Stimulated activated naive CD4-positive, alpha-beta T cell (primary cell): ENCODE measurements at regions not wholly inside any gene's neighbourhood (a gene's known extent, or its start where the extent isn't known, plus 50 kb on each side); places are given as distances from the start of the nearest gene placed in this dataset.
A peak's percentile ranks its signal among the peaks of the same experiment; 100 is the strongest.
"Not testable (repeated sequence)": the region's sequence is repeated elsewhere in the genome, so short reads cannot be mapped to it uniquely, and the experiment has no call there.

Experiments used
- DNase-seq, 6 experiments: peaks; one replicate each; lab custom pipeline; 2025; lab: John Stamatoyannopoulos, UW

- not testable (repeated sequence) for DNase-seq
Measured at GRCh38 chr15:84094720-84095119, 140.9 kb upstream of the GOLGA6L4 start.

DNA sequence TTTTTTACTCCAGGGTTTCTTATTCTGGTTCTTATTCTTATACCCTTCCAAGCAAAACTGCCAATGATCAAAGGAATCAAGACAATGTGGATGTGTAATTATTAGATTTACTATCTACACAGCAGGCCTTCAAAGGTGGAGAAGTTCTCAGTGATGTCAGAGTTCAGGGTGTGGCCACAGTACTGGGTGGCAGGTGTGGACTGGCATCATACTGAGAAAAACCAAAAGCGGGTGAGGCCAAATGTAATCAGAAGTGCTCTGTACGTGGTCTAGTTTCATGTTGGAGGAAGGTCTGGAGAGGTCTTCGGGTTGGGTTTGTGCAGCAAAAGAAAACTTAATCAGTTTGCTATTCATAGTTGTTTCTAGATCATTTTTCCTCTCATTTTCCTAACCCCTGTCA, 138.5 kb upstream of the GOLGA6L4 start:
- not testable (repeated sequence) for DNase-seq

- no peak for DNase-seq
Measured at GRCh38 chr15:84098604-84099003, 137.0 kb upstream of the GOLGA6L4 start.

DNA sequence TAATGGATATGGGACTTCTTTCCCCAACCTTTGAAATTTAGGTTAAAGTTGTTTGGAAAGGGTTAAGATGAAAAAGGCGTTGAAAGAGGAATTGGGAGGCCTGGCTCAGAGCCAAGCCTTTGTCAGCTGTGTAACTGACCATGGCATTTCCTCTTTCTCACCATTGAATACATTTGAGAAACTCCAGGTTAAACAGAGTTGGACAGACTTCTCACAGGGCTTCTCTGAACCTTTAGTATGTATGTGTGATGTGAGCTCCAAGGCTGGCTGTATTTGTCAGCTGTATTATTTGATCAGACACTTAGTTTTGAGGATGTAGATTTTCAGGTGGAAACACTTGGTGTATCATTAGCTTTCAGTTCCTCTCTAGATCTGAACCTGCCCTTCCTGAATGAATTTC, 136.4 kb upstream of the GOLGA6L4 start:
- DNase-seq = no peak

DNA sequence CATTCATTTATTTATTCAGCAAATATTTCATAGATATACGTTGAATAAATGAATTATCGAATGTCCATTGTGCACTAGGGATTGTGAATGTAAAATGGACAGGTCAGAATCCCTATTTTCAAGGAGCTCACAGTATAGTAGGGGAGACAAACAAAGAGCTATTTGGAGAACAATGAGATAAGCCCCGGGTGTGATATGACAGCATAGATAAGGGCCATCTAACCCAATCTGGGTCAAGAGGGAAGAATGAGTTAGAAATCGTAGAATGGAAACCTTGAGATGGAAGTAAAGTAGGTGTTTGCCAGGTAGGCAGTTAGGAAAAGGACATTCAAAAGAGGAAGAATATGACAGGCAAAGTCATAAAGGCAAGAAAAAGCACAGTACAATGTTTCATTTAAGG, 132.2 kb upstream of the GOLGA6L4 start:
- no peak for DNase-seq

- DNase-seq = no peak
Measured at GRCh38 chr15:84104853-84105252, 130.7 kb upstream of the GOLGA6L4 start.

DNA sequence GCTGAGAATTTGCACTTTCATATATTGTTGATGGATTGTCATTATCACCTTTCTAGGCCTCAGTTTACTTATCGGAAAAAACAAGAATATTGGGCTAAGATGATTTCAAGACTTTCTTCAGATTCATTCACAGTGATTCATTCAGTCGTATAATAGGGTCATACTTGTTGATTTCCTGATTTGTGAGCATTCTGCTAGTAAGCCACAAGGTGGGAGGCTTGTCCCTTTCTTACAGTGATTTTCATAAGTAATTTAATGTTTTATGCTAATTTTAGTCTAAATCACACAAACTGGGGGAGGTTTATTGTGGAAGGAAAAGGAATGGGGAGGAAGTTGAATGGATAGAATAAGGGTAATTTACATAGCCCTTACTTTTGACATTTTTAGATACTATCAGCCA, 126.8 kb upstream of the GOLGA6L4 start:
- DNase-seq = no peak

DNA sequence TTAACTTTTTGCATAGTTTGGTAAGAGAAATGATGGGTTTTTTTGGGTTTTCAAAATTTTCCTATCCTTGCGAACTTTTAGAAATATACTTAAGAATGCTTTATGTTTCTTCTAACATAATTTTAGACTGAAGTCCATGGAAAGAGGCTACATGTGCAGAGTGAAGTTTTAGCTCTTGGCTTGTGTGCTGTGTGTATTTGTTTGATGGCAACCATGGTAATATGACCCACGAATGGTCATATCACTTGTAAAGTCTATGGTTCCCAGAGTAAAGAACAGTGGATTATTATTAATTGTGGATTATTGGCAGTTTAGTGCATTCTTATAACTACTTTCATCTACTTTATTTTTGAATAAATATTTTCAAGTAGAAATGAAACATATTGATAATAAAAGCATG, 124.0 kb upstream of the GOLGA6L4 start:
- no peak for DNase-seq

GRCh38 chr15:84112025-84112424, 123.5 kb upstream of the GOLGA6L4 start:
- DNase-seq = no peak

GRCh38 chr15:84113919-84114318, 121.7 kb upstream of the GOLGA6L4 start:
- DNase-seq = no peak

GRCh38 chr15:84114680-84115079, 120.9 kb upstream of the GOLGA6L4 start:
- DNase-seq = not testable (repeated sequence)

- DNase-seq = not testable (repeated sequence)
Measured at GRCh38 chr15:84119351-84119750, 116.2 kb upstream of the GOLGA6L4 start.

DNA sequence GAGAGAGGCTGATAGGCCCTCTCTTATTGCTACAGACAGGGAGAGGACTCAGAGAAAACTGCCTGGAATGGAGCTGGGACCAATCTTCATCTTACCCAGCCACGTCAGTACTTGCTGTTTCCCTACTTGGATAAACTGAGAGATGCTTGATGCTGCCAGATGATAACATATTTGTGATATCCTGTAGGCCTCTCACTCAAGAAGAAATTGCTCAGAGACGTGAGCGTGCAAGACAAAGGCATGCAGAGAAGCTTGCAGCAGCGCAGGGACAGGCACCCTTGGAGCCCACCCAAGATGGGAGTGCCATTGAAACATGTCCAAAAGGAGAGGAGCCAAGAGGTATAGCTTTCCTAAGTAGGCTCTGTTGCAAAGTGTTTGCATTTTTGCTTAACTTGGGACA, 114.7 kb upstream of the GOLGA6L4 start:
- DNase-seq = not testable (repeated sequence)

DNA sequence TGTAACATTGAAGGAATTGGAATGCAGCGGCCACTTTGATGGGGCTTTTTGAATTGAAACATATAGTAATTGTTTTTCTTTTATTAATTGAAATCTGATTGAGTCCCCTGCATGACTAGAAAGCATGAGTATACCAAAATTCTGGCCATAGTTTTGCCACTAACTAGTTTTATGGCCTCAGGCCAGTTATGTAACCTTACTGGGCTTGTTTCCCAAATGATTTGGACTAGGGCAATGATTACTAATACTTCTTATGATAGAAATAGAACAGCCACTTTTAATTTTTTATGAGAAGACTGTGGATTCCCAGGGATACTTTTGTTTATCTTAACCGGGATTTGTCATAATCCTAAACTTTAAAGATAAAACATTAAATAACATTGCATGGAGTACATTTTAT, 106.9 kb upstream of the GOLGA6L4 start:
- DNase-seq = not testable (repeated sequence)

GRCh38 chr15:84130098-84130831, 105.3 kb upstream of the GOLGA6L4 start:
- DNase-seq = not testable (repeated sequence)

DNA sequence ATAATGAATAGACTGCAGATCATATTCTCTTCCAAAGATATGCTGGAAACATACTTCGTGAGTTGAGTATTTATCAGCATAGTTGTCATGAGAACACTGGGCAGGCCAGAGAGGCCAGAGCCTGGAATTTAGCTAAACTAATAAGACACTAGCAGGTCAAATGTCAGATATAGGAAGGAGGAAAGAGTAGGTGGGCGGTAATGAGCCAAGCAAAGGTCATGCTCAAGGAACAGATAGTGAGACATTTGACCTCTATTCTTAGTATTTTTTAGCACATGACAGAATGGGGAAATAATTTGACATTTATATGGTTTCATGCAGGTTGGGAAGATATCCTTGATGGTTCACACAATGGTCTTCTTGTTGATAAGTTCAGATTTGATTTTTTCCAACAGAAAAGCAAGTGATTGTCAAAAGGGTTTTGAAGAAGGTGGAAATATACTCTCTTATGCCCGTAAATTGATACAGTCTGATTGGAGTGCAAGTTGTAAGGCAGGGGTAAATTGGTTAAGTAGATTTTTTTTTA, 99.6 kb upstream of the GOLGA6L4 start:
- not testable (repeated sequence) for DNase-seq

DNA sequence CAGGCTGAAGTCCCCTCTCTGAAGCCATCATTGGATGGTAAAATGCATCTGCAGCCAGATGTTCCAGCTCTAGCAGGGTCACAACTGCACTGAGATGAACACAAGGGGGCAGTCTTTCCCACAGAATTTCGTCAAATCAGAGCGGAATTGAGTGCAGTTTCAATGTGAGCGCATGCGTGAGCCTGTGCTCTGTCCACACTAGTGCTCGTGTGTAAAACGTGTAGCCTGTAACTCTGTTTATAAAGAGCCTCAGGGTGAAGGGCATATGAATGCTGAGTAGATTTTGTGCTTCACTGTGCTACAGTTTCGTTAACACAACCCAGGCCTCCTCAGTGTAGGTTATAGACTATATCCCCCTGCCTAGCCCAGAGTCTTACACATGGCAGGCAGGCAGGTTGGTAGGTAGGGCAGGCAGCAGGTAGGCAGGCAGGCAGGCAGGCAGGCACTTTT, 92.7 kb upstream of the GOLGA6L4 start:
- DNase-seq = peak; percentile 39 to 81 (median 58)

- DNase-seq = no peak
Measured at GRCh38 chr15:84143753-84144314, 91.7 kb upstream of the GOLGA6L4 start.

DNA sequence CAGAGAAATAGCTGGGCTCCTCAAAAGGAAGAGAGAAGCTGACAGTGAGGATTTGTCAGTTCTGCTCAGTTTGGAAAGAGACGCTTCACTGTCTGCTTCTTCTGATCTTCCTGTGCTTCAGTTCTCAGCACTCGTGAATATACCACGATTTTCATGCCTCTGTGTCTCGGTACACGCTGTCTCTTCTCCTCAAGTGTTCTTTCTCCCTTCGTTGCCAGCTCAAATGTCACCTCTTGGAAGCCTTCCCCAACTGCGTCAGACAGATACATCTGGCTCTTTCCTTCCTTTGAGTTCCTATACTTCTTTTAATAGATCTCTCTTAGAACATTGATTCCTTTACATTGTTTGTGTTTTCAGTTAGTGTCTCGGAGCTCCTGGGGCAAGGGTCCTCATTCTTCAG, 90.6 kb upstream of the GOLGA6L4 start:
- not testable (repeated sequence) for DNase-seq

- DNase-seq = not testable (repeated sequence)
Measured at GRCh38 chr15:84146299-84146698, 89.3 kb upstream of the GOLGA6L4 start.

- not testable (repeated sequence) for DNase-seq
Measured at GRCh38 chr15:84147307-84147706, 88.3 kb upstream of the GOLGA6L4 start.

DNA sequence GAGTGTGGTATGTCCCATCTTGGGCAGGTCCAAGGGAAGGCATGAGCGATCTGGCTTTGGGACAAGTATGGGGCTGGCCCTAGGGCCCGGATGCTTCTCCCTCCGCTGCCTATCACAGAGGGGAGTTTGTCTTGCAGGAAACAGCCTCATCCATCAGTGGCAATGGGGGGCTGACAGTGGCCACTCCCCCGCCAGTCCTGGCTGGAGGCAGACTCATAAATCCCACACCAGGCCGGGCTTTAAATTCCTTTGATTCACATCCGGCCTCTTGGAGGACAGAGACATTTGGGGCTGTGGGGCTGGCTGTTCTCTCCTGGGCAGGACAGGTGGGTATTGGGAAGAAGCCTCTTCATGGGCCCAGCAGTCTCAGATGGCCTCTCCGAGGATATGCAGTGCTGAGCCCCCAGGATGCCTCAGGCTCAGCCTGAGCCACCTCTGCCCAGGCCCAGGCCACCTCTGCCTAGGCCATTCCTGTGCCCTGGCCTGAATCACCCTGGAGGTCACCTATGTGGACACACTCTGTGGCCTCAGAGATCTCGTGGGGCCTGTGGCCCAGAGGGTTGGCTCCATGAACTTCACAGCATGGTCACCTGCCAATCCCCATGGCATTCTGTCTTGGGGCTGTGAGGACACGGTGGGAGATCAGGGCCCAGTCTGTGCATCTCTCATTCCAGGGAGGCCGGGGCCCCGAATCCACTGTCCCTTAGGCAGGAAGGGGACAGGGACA, 84.2 kb upstream of the GOLGA6L4 start:
- DNase-seq = no peak
